ENCODE measurements at regions not wholly inside any gene's neighbourhood (a gene's known extent, or its start where the extent isn't known, plus 50 kb on each side); places are given as distances from the start of the nearest gene placed in this dataset.
A peak's percentile ranks its signal among the peaks of the same experiment; 100 is the strongest.

GRCh38 chr5:133821311-133821741, 147.1 kb downstream of the C5orf15 start:
- Histone ChIP-seq H3K27ac (ENCODE audit: insufficient read depth, low read length) (no peak overlapping the region), H4K20me1 (ENCODE audit: control insufficient read depth, extremely low read depth, insufficient read depth, low read length) (no peaks in the 10 kb centered on the region), H3K4me1 (ENCODE audit: control insufficient read depth, extremely low read depth, insufficient read depth, low read length) (no peaks in the 10 kb centered on the region), H3K27me3 (ENCODE audit: control insufficient read depth, insufficient read depth, low read length) (no peaks in the 10 kb centered on the region), H3K9me3 (ENCODE audit: control insufficient read depth, insufficient read depth, low read depth, low read length) (no peaks in the 10 kb centered on the region), H3K9ac (ENCODE audit: insufficient read depth, low read length) (no peak overlapping the region), H3K4me2 (ENCODE audit: extremely low read depth, insufficient read depth, low read length) (no peak overlapping the region), H2AFZ (ENCODE audit: low read length) (no peak overlapping the region), H3K79me2 (ENCODE audit: control insufficient read depth, insufficient read depth, low read length) (no peaks in the 10 kb centered on the region), H3K36me3 (ENCODE audit: control insufficient read depth, insufficient read depth, low read length) (no peaks in the 10 kb centered on the region), H3K4me3 (replicated peaks in 1 of 4; ENCODE audit: control extremely low read depth in 1 of 4, insufficient read depth in 1 of 4, low read depth in 3 of 4, low read length in 4 of 4) (no peak overlapping the region)
- DNase-seq (ENCODE audit: low read depth in 2 of 2), result no peak
- no peak for TF ChIP-seq EZH2 (IDR thresholded peaks at IDR 0.05; ENCODE audit: low read length, missing control alignments)
- no peak for TF ChIP-seq CTCF (conservative IDR thresholded peaks at IDR 0.05 in 1 of 2, IDR thresholded peaks at IDR 0.05 in 1 of 2; ENCODE audit: low read depth in 1 of 2, low read length in 2 of 2)

DNA sequence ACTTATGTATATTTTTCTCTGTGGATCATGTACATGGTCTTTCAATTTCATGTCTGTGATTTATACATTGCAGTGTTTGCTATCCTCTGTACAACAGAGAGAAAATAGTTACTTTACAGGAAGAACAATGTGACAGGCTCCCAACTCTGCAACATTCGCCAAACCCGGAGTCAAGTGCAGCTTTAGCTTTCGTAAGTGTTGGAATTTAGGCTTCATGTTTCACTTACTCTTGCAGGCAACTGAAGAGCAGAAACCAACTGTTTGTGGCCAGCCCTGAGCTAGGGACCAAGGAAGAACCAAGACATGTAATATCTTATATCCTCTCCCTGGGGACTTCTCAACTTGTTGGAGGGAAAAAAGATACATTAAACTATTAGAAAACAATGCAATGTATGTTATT, 147.9 kb downstream of the C5orf15 start:
- Histone ChIP-seq H3K9ac (ENCODE audit: insufficient read depth, low read length) (no peak overlapping the region), H2AFZ (ENCODE audit: low read length) (no peak overlapping the region), H3K79me2 (ENCODE audit: control insufficient read depth, insufficient read depth, low read length) (no peaks in the 10 kb centered on the region), H3K27me3 (ENCODE audit: control insufficient read depth, insufficient read depth, low read length) (peaks cover 2% of the 10 kb centered on the region), H3K4me3 (replicated peaks in 1 of 4; ENCODE audit: control extremely low read depth in 1 of 4, insufficient read depth in 1 of 4, low read depth in 3 of 4, low read length in 4 of 4) (no peak overlapping the region), H3K4me1 (ENCODE audit: control insufficient read depth, extremely low read depth, insufficient read depth, low read length) (no peaks in the 10 kb centered on the region), H3K4me2 (ENCODE audit: extremely low read depth, insufficient read depth, low read length) (no peak overlapping the region), H4K20me1 (ENCODE audit: control insufficient read depth, extremely low read depth, insufficient read depth, low read length) (no peaks in the 10 kb centered on the region), H3K36me3 (ENCODE audit: control insufficient read depth, insufficient read depth, low read length) (no peaks in the 10 kb centered on the region), H3K9me3 (ENCODE audit: control insufficient read depth, insufficient read depth, low read depth, low read length) (no peaks in the 10 kb centered on the region), H3K27ac (ENCODE audit: insufficient read depth, low read length) (no peak overlapping the region)
- TF ChIP-seq CTCF (conservative IDR thresholded peaks at IDR 0.05 in 1 of 2, IDR thresholded peaks at IDR 0.05 in 1 of 2; ENCODE audit: low read depth in 1 of 2, low read length in 2 of 2) (no peak), EZH2 (IDR thresholded peaks at IDR 0.05; ENCODE audit: low read length, missing control alignments) (no peak)
- peak in 1 of 2 donors; percentile 12 for DNase-seq (ENCODE audit: low read depth in 2 of 2)

- Histone ChIP-seq H3K4me2 (ENCODE audit: extremely low read depth, insufficient read depth, low read length) (no peak overlapping the region), H3K27me3 (ENCODE audit: control insufficient read depth, insufficient read depth, low read length) (peaks cover 2% of the 10 kb centered on the region)
Measured at GRCh38 chr5:133819977-133820471, 148.4 kb downstream of the C5orf15 start.

More at GRCh38 chr5:133819977-133820471, 148.4 kb downstream of the C5orf15 start:
- no peaks in the 10 kb centered on the region for H4K20me1 ChIP-seq (ENCODE audit: control insufficient read depth, extremely low read depth, insufficient read depth, low read length)
- no peaks in the 10 kb centered on the region for H3K4me1 ChIP-seq (ENCODE audit: control insufficient read depth, extremely low read depth, insufficient read depth, low read length)
- peak in 1 of 2 donors; percentile 6 for DNase-seq (ENCODE audit: low read depth in 2 of 2)
- no peak overlapping the region for H3K27ac ChIP-seq (ENCODE audit: insufficient read depth, low read length)
- no peak overlapping the region for H2AFZ ChIP-seq (ENCODE audit: low read length)
- TF ChIP-seq EZH2 (IDR thresholded peaks at IDR 0.05; ENCODE audit: low read length, missing control alignments) (no peak), CTCF (conservative IDR thresholded peaks at IDR 0.05 in 1 of 2, IDR thresholded peaks at IDR 0.05 in 1 of 2; ENCODE audit: low read depth in 1 of 2, low read length in 2 of 2) (no peak)
- H3K9ac ChIP-seq (ENCODE audit: insufficient read depth, low read length), result no peak overlapping the region
- no peaks in the 10 kb centered on the region for H3K36me3 ChIP-seq (ENCODE audit: control insufficient read depth, insufficient read depth, low read length)
- no peaks in the 10 kb centered on the region for H3K79me2 ChIP-seq (ENCODE audit: control insufficient read depth, insufficient read depth, low read length)
- H3K9me3 ChIP-seq (ENCODE audit: control insufficient read depth, insufficient read depth, low read depth, low read length), result no peaks in the 10 kb centered on the region
- H3K4me3 ChIP-seq (replicated peaks in 1 of 4; ENCODE audit: control extremely low read depth in 1 of 4, insufficient read depth in 1 of 4, low read depth in 3 of 4, low read length in 4 of 4), result no peak overlapping the region

Measured in fibroblast of lung (primary cell).